Uterus (tissue), 2 donors: ENCODE measurements at regions not wholly inside any gene's neighbourhood (a gene's known extent, or its start where the extent isn't known, plus 50 kb on each side); places are given as distances from the start of the nearest gene placed in this dataset.

ENCODE experiments used
- POLR2A ChIP-seq, 2 donors: fragments of 450-650 bp; IDR thresholded peaks; one replicate each; pipeline ENCODE4 v1.6.1; 2016; ENCODE audit warnings: antibody characterized with exemption in 2 of 2, mild to moderate bottlenecking in 1 of 2, moderate library complexity in 1 of 2
- TF ChIP-seq, protein P1 (sequence below), 4 experiments: fragments of 200-600 bp in 2 of 4; fragments of 450-650 bp in 2 of 4; sonication (generic) in 2 of 4; IDR thresholded peaks; one replicate each; pipeline ENCODE4 v1.5.1; 2016 to 2019; ENCODE audit warnings: antibody characterized with exemption in 4 of 4, mild to moderate bottlenecking in 2 of 4, moderate library complexity in 1 of 4

DNA sequence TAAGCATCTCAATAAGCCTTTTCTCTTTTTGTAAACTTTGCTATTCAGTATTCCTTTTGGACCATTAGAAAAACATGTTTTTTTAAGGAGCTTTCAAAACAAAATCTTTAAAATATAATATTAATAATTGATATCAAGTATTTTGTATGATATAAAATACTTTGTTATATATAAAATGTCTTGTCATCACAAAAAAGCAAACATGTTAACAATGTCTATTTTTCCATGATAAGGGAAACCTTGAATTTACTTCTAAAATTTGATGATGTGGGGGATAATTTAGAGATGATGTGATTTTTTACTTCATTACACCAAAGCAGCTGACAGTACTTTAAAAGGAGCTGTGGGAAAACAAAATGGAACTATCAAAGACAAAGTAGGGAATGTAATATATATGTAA lies 887.7 kb downstream of the SI start:
- TF ChIP-seq, protein P1, sequence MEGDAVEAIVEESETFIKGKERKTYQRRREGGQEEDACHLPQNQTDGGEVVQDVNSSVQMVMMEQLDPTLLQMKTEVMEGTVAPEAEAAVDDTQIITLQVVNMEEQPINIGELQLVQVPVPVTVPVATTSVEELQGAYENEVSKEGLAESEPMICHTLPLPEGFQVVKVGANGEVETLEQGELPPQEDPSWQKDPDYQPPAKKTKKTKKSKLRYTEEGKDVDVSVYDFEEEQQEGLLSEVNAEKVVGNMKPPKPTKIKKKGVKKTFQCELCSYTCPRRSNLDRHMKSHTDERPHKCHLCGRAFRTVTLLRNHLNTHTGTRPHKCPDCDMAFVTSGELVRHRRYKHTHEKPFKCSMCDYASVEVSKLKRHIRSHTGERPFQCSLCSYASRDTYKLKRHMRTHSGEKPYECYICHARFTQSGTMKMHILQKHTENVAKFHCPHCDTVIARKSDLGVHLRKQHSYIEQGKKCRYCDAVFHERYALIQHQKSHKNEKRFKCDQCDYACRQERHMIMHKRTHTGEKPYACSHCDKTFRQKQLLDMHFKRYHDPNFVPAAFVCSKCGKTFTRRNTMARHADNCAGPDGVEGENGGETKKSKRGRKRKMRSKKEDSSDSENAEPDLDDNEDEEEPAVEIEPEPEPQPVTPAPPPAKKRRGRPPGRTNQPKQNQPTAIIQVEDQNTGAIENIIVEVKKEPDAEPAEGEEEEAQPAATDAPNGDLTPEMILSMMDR (IDR thresholded peaks at IDR 0.05): no peak
- no peak for TF ChIP-seq POLR2A (IDR thresholded peaks at IDR 0.05)
